ENCODE measurements at regions not wholly inside any gene's neighbourhood (a gene's known extent, or its start where the extent isn't known, plus 50 kb on each side); places are given as distances from the start of the nearest gene placed in this dataset.

- Histone ChIP-seq H3K79me2 (ENCODE audit: insufficient read depth, low read length) (no peaks in the 10 kb centered on the region), H4K20me1 (ENCODE audit: insufficient read depth, low read length) (no peaks in the 10 kb centered on the region), H3K27me3 (ENCODE audit: control insufficient read depth in 2 of 2, insufficient read depth in 2 of 2, low read length in 2 of 2) (no peaks in the 10 kb centered on the region), H3K4me3 (replicated peaks in 1 of 3; ENCODE audit: low read depth in 2 of 3, low read length in 3 of 3) (no peak overlapping the region), H3K4me2 (replicated peaks; ENCODE audit: extremely low read depth, low read length, poor library complexity, severe bottlenecking) (no peak overlapping the region), H3K27ac (ENCODE audit: low read depth in 1 of 2, low read length in 2 of 2) (no peak overlapping the region), H3K9ac (ENCODE audit: insufficient read depth, low read length, poor library complexity, severe bottlenecking) (no peak overlapping the region), H3K9me3 (replicated peaks in 1 of 2; ENCODE audit: control insufficient read depth in 1 of 2, insufficient read depth in 1 of 2, low read length in 2 of 2) (no peaks in the 10 kb centered on the region), H3K4me1 (ENCODE audit: control insufficient read depth in 1 of 2, insufficient read depth in 2 of 2, low read length in 2 of 2) (no peaks in the 10 kb centered on the region), H2AFZ (ENCODE audit: insufficient read depth, low read depth, low read length, poor library complexity, severe bottlenecking) (no peak overlapping the region), H3K36me3 (replicated peaks in 1 of 2; ENCODE audit: control insufficient read depth in 1 of 2, insufficient read depth in 2 of 2, low read length in 2 of 2) (no peaks in the 10 kb centered on the region)
- Mint-ChIP-seq H3K27ac (no peak overlapping the region), H3K4me1 (no peaks in the 10 kb centered on the region), H3K4me3 (no peak overlapping the region), H3K9me3 (peaks cover 0 to 7% (median 3%) of the 10 kb centered on the region in 7 donors), H3K36me3 (no peaks in the 10 kb centered on the region), H3K27me3 (ENCODE audit: low read depth in 3 of 3) (peaks cover 1 to 2% (median 1%) of the 10 kb centered on the region in 3 donors)
- no peak for TF ChIP-seq CTCF (IDR thresholded peaks at IDR 0.05)
- DNase-seq = no peak
- intact Hi-C loops (cut with micrococcal nuclease) = no loop called here
- WGBS (ENCODE audit: insufficient coverage) = 67% methylated on average over 13 of the region's 19 CpGs
These were observed 250.2 kb upstream of the MEX3C start for GRCh38 chr18:51447351-51448342.

DNA sequence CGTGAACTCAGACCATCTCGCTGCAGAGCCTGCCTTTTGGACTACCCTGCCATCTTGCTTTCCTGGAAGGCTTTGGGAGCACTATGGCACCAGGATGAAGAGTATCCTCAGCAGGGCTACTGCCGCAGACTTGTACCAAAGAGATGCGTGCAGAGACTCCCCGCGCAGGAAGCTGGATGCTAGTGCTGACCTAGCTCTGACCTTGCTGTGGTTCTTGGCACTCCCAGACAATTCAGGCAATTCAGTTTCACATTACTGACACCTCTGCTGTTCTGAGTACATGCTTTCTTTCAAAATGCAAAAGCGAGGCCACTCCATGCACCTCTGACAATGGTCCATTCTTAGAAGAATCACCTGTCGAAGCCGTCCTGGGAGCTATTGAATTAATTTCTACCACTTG lies 251.5 kb upstream of the MEX3C start:
- WGBS (ENCODE audit: insufficient coverage) = 77% methylated on average over 6 of the region's 9 CpGs
- no peaks in the 10 kb centered on the region for H3K27me3 ChIP-seq (ENCODE audit: control insufficient read depth in 2 of 2, insufficient read depth in 2 of 2, low read length in 2 of 2)
- Mint-ChIP-seq H3K27ac (no peak overlapping the region), H3K9me3 (peaks cover 0 to 5% (median 3%) of the 10 kb centered on the region in 7 donors), H3K4me1 (no peaks in the 10 kb centered on the region), H3K27me3 (ENCODE audit: low read depth in 3 of 3) (peaks cover 0 to 1% (median 0%) of the 10 kb centered on the region in 3 donors), H3K36me3 (no peaks in the 10 kb centered on the region), H3K4me3 (no peak overlapping the region)
- H3K4me2 ChIP-seq (replicated peaks; ENCODE audit: extremely low read depth, low read length, poor library complexity, severe bottlenecking) = no peak overlapping the region
- no peak overlapping the region for H3K9ac ChIP-seq (ENCODE audit: insufficient read depth, low read length, poor library complexity, severe bottlenecking)
- TF ChIP-seq CTCF (IDR thresholded peaks at IDR 0.05) = no peak
- H3K9me3 ChIP-seq (replicated peaks in 1 of 2; ENCODE audit: control insufficient read depth in 1 of 2, insufficient read depth in 1 of 2, low read length in 2 of 2) = no peaks in the 10 kb centered on the region
- H3K4me3 ChIP-seq (replicated peaks in 1 of 3; ENCODE audit: low read depth in 2 of 3, low read length in 3 of 3) = no peak overlapping the region
- no peaks in the 10 kb centered on the region for H3K36me3 ChIP-seq (replicated peaks in 1 of 2; ENCODE audit: control insufficient read depth in 1 of 2, insufficient read depth in 2 of 2, low read length in 2 of 2)
- no peaks in the 10 kb centered on the region for H3K79me2 ChIP-seq (ENCODE audit: insufficient read depth, low read length)
- no peaks in the 10 kb centered on the region for H4K20me1 ChIP-seq (ENCODE audit: insufficient read depth, low read length)
- H2AFZ ChIP-seq (ENCODE audit: insufficient read depth, low read depth, low read length, poor library complexity, severe bottlenecking) = no peak overlapping the region
- H3K27ac ChIP-seq (ENCODE audit: low read depth in 1 of 2, low read length in 2 of 2) = no peak overlapping the region
- intact Hi-C loops (cut with micrococcal nuclease) = no loop called here
- H3K4me1 ChIP-seq (ENCODE audit: control insufficient read depth in 1 of 2, insufficient read depth in 2 of 2, low read length in 2 of 2) = no peaks in the 10 kb centered on the region
- DNase-seq = no peak

All from CD14-positive monocyte (primary cell).